ENCODE measurements at regions not wholly inside any gene's neighbourhood (a gene's known extent, or its start where the extent isn't known, plus 50 kb on each side); places are given as distances from the start of the nearest gene placed in this dataset.

DNA sequence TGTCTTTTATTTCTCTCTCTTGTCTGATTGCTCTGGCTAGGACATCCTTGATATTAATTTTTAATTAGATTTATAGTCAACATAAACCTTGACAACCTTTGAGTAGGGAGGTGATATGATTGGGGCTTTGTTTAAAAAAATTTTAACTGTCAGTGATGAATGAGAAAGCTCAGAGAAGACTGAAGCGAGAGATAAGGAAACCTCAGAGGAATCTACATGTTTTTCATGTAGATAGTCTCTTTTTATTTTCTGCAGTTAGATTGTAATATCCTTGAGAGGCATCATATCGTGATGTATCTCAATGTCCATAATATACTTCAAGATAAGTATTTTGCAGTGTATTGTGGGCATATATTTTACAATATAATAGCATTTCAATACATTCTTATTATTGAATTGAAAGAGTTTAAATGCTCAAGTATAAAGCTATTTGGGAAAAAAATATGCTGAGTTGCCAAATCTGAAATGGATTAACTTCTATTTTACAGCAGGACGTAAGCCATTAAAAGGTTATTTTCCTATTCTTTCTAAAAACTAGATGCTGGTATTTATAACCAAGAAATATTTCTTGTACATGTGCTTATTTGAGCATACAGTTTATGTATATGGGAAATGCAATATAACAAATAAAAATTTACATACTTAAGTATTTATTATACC is 802.4 kb upstream of the ADGRL4 start:
- no peak overlapping the region for H3K9ac ChIP-seq (ENCODE audit: insufficient read depth, low read length, poor library complexity, severe bottlenecking)
- TF ChIP-seq, protein P1, sequence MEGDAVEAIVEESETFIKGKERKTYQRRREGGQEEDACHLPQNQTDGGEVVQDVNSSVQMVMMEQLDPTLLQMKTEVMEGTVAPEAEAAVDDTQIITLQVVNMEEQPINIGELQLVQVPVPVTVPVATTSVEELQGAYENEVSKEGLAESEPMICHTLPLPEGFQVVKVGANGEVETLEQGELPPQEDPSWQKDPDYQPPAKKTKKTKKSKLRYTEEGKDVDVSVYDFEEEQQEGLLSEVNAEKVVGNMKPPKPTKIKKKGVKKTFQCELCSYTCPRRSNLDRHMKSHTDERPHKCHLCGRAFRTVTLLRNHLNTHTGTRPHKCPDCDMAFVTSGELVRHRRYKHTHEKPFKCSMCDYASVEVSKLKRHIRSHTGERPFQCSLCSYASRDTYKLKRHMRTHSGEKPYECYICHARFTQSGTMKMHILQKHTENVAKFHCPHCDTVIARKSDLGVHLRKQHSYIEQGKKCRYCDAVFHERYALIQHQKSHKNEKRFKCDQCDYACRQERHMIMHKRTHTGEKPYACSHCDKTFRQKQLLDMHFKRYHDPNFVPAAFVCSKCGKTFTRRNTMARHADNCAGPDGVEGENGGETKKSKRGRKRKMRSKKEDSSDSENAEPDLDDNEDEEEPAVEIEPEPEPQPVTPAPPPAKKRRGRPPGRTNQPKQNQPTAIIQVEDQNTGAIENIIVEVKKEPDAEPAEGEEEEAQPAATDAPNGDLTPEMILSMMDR (IDR thresholded peaks at IDR 0.05): no peak
- no peak overlapping the region for H3K4me3 ChIP-seq (replicated peaks in 1 of 3; ENCODE audit: low read depth in 2 of 3, low read length in 3 of 3)
- DNase-seq: no peak
- intact Hi-C loops (cut with micrococcal nuclease): no loop called here
- no peaks in the 10 kb centered on the region for H3K79me2 ChIP-seq (ENCODE audit: insufficient read depth, low read length)
- no peak overlapping the region for H2AFZ ChIP-seq (ENCODE audit: insufficient read depth, low read depth, low read length, poor library complexity, severe bottlenecking)
- H3K4me1 Mint-ChIP-seq: no peaks in the 10 kb centered on the region
- no peaks in the 10 kb centered on the region for H3K27me3 Mint-ChIP-seq (ENCODE audit: low read depth in 3 of 3)
- H3K36me3 Mint-ChIP-seq: no peaks in the 10 kb centered on the region
- no peaks in the 10 kb centered on the region for H4K20me1 ChIP-seq (ENCODE audit: insufficient read depth, low read length)
- H3K27ac ChIP-seq (ENCODE audit: low read depth in 1 of 2, low read length in 2 of 2): no peak overlapping the region
- no peaks in the 10 kb centered on the region for H3K27me3 ChIP-seq (ENCODE audit: control insufficient read depth in 2 of 2, insufficient read depth in 2 of 2, low read length in 2 of 2)
- WGBS (ENCODE audit: insufficient coverage): no CpG with 5 or more reads among the region's 3 CpGs
- peaks cover 0 to 14% (median 5%) of the 10 kb centered on the region in 7 donors for H3K9me3 Mint-ChIP-seq
- no peak overlapping the region for H3K4me2 ChIP-seq (replicated peaks; ENCODE audit: extremely low read depth, low read length, poor library complexity, severe bottlenecking)
- H3K4me3 Mint-ChIP-seq: no peak overlapping the region
- no peaks in the 10 kb centered on the region for H3K36me3 ChIP-seq (replicated peaks in 1 of 2; ENCODE audit: control insufficient read depth in 1 of 2, insufficient read depth in 2 of 2, low read length in 2 of 2)
- no peaks in the 10 kb centered on the region for H3K4me1 ChIP-seq (ENCODE audit: control insufficient read depth in 1 of 2, insufficient read depth in 2 of 2, low read length in 2 of 2)
- no peak overlapping the region for H3K27ac Mint-ChIP-seq
- H3K9me3 ChIP-seq (replicated peaks in 1 of 2; ENCODE audit: control insufficient read depth in 1 of 2, insufficient read depth in 1 of 2, low read length in 2 of 2): peaks cover 7 to 13% of the 10 kb centered on the region in 2 donors

DNA sequence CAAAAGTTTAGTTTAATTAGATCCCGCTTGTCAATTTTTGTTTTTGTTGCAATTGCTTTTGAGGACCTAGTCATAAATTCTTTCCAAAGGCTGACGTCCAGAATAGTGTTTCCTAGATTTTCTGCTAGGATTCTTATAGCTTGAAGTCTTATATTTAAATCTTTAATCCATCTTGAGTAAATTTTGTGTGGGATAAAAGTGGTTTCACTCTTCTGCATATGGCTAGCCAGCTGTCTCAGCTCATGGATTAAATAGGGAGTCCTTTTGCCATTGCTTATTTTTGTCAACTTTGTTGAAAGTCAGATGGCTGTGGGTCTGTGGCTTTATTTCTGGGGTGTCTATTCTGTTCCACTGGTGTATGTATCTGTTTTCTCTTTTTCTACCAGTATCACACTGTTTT is 801.3 kb upstream of the ADGRL4 start:
- no peak overlapping the region for H3K27ac ChIP-seq (ENCODE audit: low read depth in 1 of 2, low read length in 2 of 2)
- H3K36me3 ChIP-seq (replicated peaks in 1 of 2; ENCODE audit: control insufficient read depth in 1 of 2, insufficient read depth in 2 of 2, low read length in 2 of 2): no peaks in the 10 kb centered on the region
- Mint-ChIP-seq H3K27ac (no peak overlapping the region), H3K4me3 (no peak overlapping the region), H3K4me1 (no peaks in the 10 kb centered on the region), H3K9me3 (peaks cover 0 to 14% (median 7%) of the 10 kb centered on the region in 7 donors), H3K36me3 (no peaks in the 10 kb centered on the region), H3K27me3 (ENCODE audit: low read depth in 3 of 3) (no peaks in the 10 kb centered on the region)
- intact Hi-C loops (cut with micrococcal nuclease): no loop called here
- no peaks in the 10 kb centered on the region for H3K4me1 ChIP-seq (ENCODE audit: control insufficient read depth in 1 of 2, insufficient read depth in 2 of 2, low read length in 2 of 2)
- H3K9me3 ChIP-seq (replicated peaks in 1 of 2; ENCODE audit: control insufficient read depth in 1 of 2, insufficient read depth in 1 of 2, low read length in 2 of 2): peaks cover 7 to 13% of the 10 kb centered on the region in 2 donors
- no peak overlapping the region for H3K4me3 ChIP-seq (replicated peaks in 1 of 3; ENCODE audit: low read depth in 2 of 3, low read length in 3 of 3)
- H2AFZ ChIP-seq (ENCODE audit: insufficient read depth, low read depth, low read length, poor library complexity, severe bottlenecking): no peak overlapping the region
- H3K4me2 ChIP-seq (replicated peaks; ENCODE audit: extremely low read depth, low read length, poor library complexity, severe bottlenecking): no peak overlapping the region
- no peaks in the 10 kb centered on the region for H3K27me3 ChIP-seq (ENCODE audit: control insufficient read depth in 2 of 2, insufficient read depth in 2 of 2, low read length in 2 of 2)
- no CpG with 5 or more reads among the region's 2 CpGs for WGBS (ENCODE audit: insufficient coverage)
- DNase-seq: no peak
- H3K9ac ChIP-seq (ENCODE audit: insufficient read depth, low read length, poor library complexity, severe bottlenecking): no peak overlapping the region
- no peaks in the 10 kb centered on the region for H4K20me1 ChIP-seq (ENCODE audit: insufficient read depth, low read length)
- no peaks in the 10 kb centered on the region for H3K79me2 ChIP-seq (ENCODE audit: insufficient read depth, low read length)
- TF ChIP-seq, protein P1 (IDR thresholded peaks at IDR 0.05): no peak
